ENCODE measurements at regions not wholly inside any gene's neighbourhood (a gene's known extent, or its start where the extent isn't known, plus 50 kb on each side); places are given as distances from the start of the nearest gene placed in this dataset.

GRCh38 chr4:34724491-34724890 is 1519.8 kb downstream of the ARAP2 start:
- no peak for DNase-seq

GRCh38 chr4:34731070-34731469 is 1513.2 kb downstream of the ARAP2 start:
- no peak for DNase-seq

GRCh38 chr4:34732176-34732950 is 1512.0 kb downstream of the ARAP2 start:
- DNase-seq = no peak

- DNase-seq = no peak
Measured at GRCh38 chr4:34733185-34733941, 1511.0 kb downstream of the ARAP2 start.

- no peak for DNase-seq
Measured at GRCh38 chr4:34766935-34767334, 1477.4 kb downstream of the ARAP2 start.

- no peak for DNase-seq
Measured at GRCh38 chr4:34767407-34767806, 1476.9 kb downstream of the ARAP2 start.

- no peak for DNase-seq
Measured at GRCh38 chr4:34771632-34772031, 1472.7 kb downstream of the ARAP2 start.

GRCh38 chr4:34790131-34790530 is 1454.2 kb downstream of the ARAP2 start:
- no peak for DNase-seq

GRCh38 chr4:34791209-34791608 is 1453.1 kb downstream of the ARAP2 start:
- no peak for DNase-seq

GRCh38 chr4:34800953-34801352 is 1443.4 kb downstream of the ARAP2 start:
- no peak for DNase-seq

- DNase-seq = no peak
Measured at GRCh38 chr4:34814266-34814665, 1430.0 kb downstream of the ARAP2 start.

- DNase-seq = no peak
Measured at GRCh38 chr4:34824515-34824914, 1419.8 kb downstream of the ARAP2 start.

- no peak for DNase-seq
Measured at GRCh38 chr4:34826660-34827059, 1417.7 kb downstream of the ARAP2 start.

GRCh38 chr4:34845926-34846325 is 1398.4 kb downstream of the ARAP2 start:
- no peak for DNase-seq

GRCh38 chr4:34850421-34850820 is 1393.9 kb downstream of the ARAP2 start:
- no peak for DNase-seq

- DNase-seq = no peak
Measured at GRCh38 chr4:34850968-34851367, 1393.3 kb downstream of the ARAP2 start.

- no peak for DNase-seq
Measured at GRCh38 chr4:34851411-34851810, 1392.9 kb downstream of the ARAP2 start.

- DNase-seq = no peak
Measured at GRCh38 chr4:34854451-34854850, 1389.9 kb downstream of the ARAP2 start.

GRCh38 chr4:34861666-34862065 is 1382.6 kb downstream of the ARAP2 start:
- no peak for DNase-seq

- DNase-seq = no peak
Measured at GRCh38 chr4:34878961-34879360, 1365.4 kb downstream of the ARAP2 start.

GRCh38 chr4:34880246-34880645 is 1364.1 kb downstream of the ARAP2 start:
- DNase-seq = no peak

- DNase-seq = no peak
Measured at GRCh38 chr4:34891892-34892291, 1352.4 kb downstream of the ARAP2 start.

- DNase-seq = no peak
Measured at GRCh38 chr4:34893382-34893781, 1350.9 kb downstream of the ARAP2 start.

- DNase-seq = no peak
Measured at GRCh38 chr4:34920032-34920431, 1324.3 kb downstream of the ARAP2 start.

Data from stimulated activated CD8-positive, alpha-beta memory T cell treated with anti-CD3 and anti-CD28 coated beads, Interleukin-4, amount 100 ng/mL, for 48 hours (primary cell).